ENCODE measurements at regions not wholly inside any gene's neighbourhood (a gene's known extent, or its start where the extent isn't known, plus 50 kb on each side); places are given as distances from the start of the nearest gene placed in this dataset.

GRCh38 chr2:49444005-49444404 lies 289.7 kb upstream of the FSHR start:
- intact Hi-C loops (cut with DNase I): no loop called here
- H3K4me1 ChIP-seq (replicated peaks): no peaks in the 10 kb centered on the region

DNA sequence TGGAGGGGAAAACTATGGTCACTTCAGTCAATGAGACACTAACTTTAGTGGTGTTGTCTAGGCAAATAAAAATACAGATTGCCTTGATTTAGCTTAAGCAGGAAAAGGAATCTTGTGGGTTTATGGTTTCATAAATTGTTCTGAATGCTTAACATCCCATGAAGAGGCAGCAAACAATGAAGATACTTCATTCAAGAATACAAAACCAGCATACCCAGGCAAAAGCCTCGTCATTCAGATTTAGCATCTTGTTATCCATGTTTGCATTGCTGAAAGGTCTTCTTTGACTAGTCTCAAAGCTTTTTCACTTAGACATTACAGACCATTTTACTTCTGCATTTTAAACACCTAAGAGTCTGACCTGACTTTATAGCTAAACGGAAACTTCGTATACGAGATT lies 272.7 kb upstream of the FSHR start:
- intact Hi-C loops (cut with DNase I): no loop called here
- Histone ChIP-seq H3K9me3 (no peaks in the 10 kb centered on the region), H3K27me3 (replicated peaks; ENCODE audit: insufficient read depth) (no peaks in the 10 kb centered on the region), H3K4me1 (replicated peaks) (no peaks in the 10 kb centered on the region), H3K4me3 (no peak overlapping the region), H3K27ac (no peak overlapping the region), H3K36me3 (no peaks in the 10 kb centered on the region)
- WGBS: 7% methylated on average over 4 of the region's 4 CpGs
- TF ChIP-seq POLR2AphosphoS5 (IDR thresholded peaks at IDR 0.05): no peak
- TF ChIP-seq POLR2A (IDR thresholded peaks at IDR 0.05): no peak
- no peak for TF ChIP-seq CTCF (IDR thresholded peaks at IDR 0.05)
- DNase-seq (ENCODE audit: low spot score): no peak

More at GRCh38 chr2:49444005-49444404, 289.7 kb upstream of the FSHR start:
- H3K4me3 ChIP-seq: no peak overlapping the region
- no peak for TF ChIP-seq POLR2AphosphoS5 (IDR thresholded peaks at IDR 0.05)
- TF ChIP-seq POLR2A (IDR thresholded peaks at IDR 0.05): no peak
- TF ChIP-seq CTCF (IDR thresholded peaks at IDR 0.05): no peak
- no peaks in the 10 kb centered on the region for H3K9me3 ChIP-seq
- no peak for DNase-seq (ENCODE audit: low spot score)
- no peak overlapping the region for H3K27ac ChIP-seq
- H3K36me3 ChIP-seq: no peaks in the 10 kb centered on the region
- WGBS: 86% methylated on average over 3 of the region's 3 CpGs
- H3K27me3 ChIP-seq (replicated peaks; ENCODE audit: insufficient read depth): no peaks in the 10 kb centered on the region

GRCh38 chr2:49416252-49416651 lies 261.9 kb upstream of the FSHR start:
- Histone ChIP-seq H3K27ac (no peak overlapping the region), H3K9me3 (no peaks in the 10 kb centered on the region), H3K27me3 (replicated peaks; ENCODE audit: insufficient read depth) (no peaks in the 10 kb centered on the region), H3K4me3 (no peak overlapping the region), H3K4me1 (replicated peaks) (no peaks in the 10 kb centered on the region), H3K36me3 (no peaks in the 10 kb centered on the region)
- no peak for DNase-seq (ENCODE audit: low spot score)
- TF ChIP-seq POLR2A (IDR thresholded peaks at IDR 0.05) (no peak), CTCF (IDR thresholded peaks at IDR 0.05) (no peak), POLR2AphosphoS5 (IDR thresholded peaks at IDR 0.05) (no peak)
- intact Hi-C loops (cut with DNase I): no loop called here

DNA sequence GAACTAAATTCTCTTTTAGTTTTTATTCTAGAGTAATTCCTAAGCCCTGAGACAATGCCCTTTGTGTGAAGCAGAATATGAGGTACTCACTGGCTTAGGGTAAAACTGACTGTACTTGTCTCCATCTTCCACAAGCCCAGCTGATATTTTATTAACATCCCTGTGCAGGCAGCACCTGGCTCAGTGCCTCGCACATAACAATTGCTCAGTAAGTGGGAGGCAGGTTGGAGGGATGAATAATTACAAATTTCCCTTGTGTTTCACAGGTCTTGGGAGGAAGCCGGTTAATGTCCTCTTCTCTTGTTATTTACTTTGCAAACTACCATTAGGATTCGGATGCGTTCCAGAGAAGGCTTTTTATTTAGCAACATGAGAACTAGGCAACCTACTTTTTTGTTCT lies 249.8 kb upstream of the FSHR start:
- 29% methylated on average over 4 of the region's 4 CpGs for whole genome bisulfite sequencing

More for the DNA sequence above, 249.8 kb upstream of the FSHR start:
- Histone ChIP-seq H3K9me3 (no peaks in the 10 kb centered on the region), H3K4me1 (replicated peaks) (no peaks in the 10 kb centered on the region), H3K36me3 (no peaks in the 10 kb centered on the region), H3K27me3 (replicated peaks; ENCODE audit: insufficient read depth) (no peaks in the 10 kb centered on the region), H3K4me3 (no peak overlapping the region), H3K27ac (no peak overlapping the region)
- TF ChIP-seq POLR2AphosphoS5 (IDR thresholded peaks at IDR 0.05): no peak
- TF ChIP-seq CTCF (IDR thresholded peaks at IDR 0.05): no peak
- no peak for TF ChIP-seq POLR2A (IDR thresholded peaks at IDR 0.05)
- intact Hi-C loops (cut with DNase I): no loop called here
- no peak for DNase-seq (ENCODE audit: low spot score)
